ENCODE measurements at regions not wholly inside any gene's neighbourhood (a gene's known extent, or its start where the extent isn't known, plus 50 kb on each side); places are given as distances from the start of the nearest gene placed in this dataset.

GRCh38 chr7:112603673-112604072, 122.9 kb downstream of the LSMEM1 start:
- no peak for DNase-seq (ENCODE audit: low spot score in 2 of 2)
- intact Hi-C loops (cut with DNase I; ENCODE audit: low total_unique reads): no loop called here
- TF ChIP-seq POLR2A (IDR thresholded peaks at IDR 0.05): no peak
- TF ChIP-seq, protein P1, sequence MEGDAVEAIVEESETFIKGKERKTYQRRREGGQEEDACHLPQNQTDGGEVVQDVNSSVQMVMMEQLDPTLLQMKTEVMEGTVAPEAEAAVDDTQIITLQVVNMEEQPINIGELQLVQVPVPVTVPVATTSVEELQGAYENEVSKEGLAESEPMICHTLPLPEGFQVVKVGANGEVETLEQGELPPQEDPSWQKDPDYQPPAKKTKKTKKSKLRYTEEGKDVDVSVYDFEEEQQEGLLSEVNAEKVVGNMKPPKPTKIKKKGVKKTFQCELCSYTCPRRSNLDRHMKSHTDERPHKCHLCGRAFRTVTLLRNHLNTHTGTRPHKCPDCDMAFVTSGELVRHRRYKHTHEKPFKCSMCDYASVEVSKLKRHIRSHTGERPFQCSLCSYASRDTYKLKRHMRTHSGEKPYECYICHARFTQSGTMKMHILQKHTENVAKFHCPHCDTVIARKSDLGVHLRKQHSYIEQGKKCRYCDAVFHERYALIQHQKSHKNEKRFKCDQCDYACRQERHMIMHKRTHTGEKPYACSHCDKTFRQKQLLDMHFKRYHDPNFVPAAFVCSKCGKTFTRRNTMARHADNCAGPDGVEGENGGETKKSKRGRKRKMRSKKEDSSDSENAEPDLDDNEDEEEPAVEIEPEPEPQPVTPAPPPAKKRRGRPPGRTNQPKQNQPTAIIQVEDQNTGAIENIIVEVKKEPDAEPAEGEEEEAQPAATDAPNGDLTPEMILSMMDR (IDR thresholded peaks at IDR 0.05): no peak
- no peak overlapping the region for H3K4me3 ChIP-seq (ENCODE audit: low read depth, poor library complexity, severe bottlenecking)
- 50 to 70% methylated on average over 1 of the region's 1 CpG for WGBS, 2 donors

DNA sequence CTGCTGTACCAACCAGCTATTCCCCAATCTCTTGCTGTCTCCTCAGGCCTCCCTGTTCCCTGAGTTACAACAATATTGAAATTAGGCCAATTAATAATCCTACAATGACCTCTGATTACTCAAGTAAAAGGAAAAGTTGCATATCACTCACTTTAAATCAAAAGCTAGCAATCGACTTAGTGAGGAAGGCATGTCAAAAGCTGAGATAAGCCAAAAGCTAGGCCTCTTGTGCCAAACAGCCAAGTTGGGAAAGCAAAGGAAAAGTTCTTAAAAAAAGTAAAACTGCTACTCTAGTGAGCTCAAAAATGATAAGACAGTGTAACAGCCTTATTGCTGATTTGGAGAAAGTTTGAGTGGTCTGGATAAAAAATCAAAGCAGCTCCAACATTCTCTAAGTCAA, 129.8 kb downstream of the LSMEM1 start:
- WGBS, 2 donors: 40 to 41% methylated on average over 1 of the region's 1 CpG
- intact Hi-C loops (cut with DNase I; ENCODE audit: low total_unique reads): no loop called here
- no peak for TF ChIP-seq POLR2A (IDR thresholded peaks at IDR 0.05)
- TF ChIP-seq, protein P1 (IDR thresholded peaks at IDR 0.05): no peak
- no peak overlapping the region for H3K4me3 ChIP-seq (ENCODE audit: low read depth, poor library complexity, severe bottlenecking)
- no peak for DNase-seq (ENCODE audit: low spot score in 2 of 2)

DNA sequence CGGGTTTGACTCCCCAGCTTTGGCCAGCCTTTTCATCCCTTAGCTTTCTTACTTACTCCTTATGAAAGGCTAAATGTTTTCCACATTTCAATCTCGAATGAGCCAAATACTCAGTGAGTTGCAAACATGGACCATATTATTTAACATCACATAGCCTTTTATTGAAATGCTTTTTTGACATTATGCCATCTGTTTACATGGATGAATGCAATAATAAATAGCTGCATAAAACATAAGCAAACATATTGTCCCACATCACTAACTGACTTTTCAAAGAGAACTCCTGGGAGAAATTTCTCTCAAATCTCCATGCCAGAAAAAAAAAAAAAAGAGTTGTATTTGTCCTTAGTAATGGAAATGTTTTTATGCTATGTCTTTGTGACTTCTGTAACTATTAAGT, 134.9 kb downstream of the LSMEM1 start:
- no peak for DNase-seq (ENCODE audit: low spot score in 2 of 2)
- TF ChIP-seq, protein P1 (IDR thresholded peaks at IDR 0.05): no peak
- TF ChIP-seq POLR2A (IDR thresholded peaks at IDR 0.05): no peak
- no peak overlapping the region for H3K4me3 ChIP-seq (ENCODE audit: low read depth, poor library complexity, severe bottlenecking)
- intact Hi-C loops (cut with DNase I; ENCODE audit: low total_unique reads): no loop called here
- 72 to 74% methylated on average over 2 of the region's 2 CpGs for WGBS, 2 donors

DNA sequence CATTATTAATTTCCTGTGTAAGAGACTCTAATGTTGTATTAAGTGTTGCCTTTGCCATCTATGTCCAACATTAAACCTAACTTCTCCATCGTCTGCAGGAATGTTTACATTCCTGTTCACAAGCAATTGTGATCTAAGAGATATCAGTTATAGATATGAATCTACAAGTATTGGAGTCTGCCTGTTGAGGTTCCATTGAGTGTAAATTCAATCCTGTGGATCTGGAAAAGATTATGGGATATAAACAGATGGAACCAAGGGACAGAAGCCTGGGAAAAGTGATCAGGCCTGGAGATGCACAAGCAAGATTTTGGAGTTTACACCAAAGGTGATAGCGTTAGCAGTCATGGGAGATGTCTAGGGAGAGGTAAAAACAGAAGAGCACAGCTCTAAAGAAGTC, 135.5 kb downstream of the LSMEM1 start:
- intact Hi-C loops (cut with DNase I; ENCODE audit: low total_unique reads): no loop called here
- TF ChIP-seq, protein P1 (IDR thresholded peaks at IDR 0.05): no peak
- no peak for TF ChIP-seq POLR2A (IDR thresholded peaks at IDR 0.05)
- no peak for DNase-seq (ENCODE audit: low spot score in 2 of 2)
- no peak overlapping the region for H3K4me3 ChIP-seq (ENCODE audit: low read depth, poor library complexity, severe bottlenecking)
- 72% methylated on average over 2 of the region's 2 CpGs for WGBS, 2 donors

- DNase-seq (ENCODE audit: low spot score in 2 of 2): no peak
- no peak for TF ChIP-seq POLR2A (IDR thresholded peaks at IDR 0.05)
- TF ChIP-seq, protein P1 (IDR thresholded peaks at IDR 0.05): no peak
- intact Hi-C loops (cut with DNase I; ENCODE audit: low total_unique reads): no loop called here
- no peak overlapping the region for H3K4me3 ChIP-seq (ENCODE audit: low read depth, poor library complexity, severe bottlenecking)
These were observed 138.6 kb downstream of the LSMEM1 start for GRCh38 chr7:112619343-112619742.

DNA sequence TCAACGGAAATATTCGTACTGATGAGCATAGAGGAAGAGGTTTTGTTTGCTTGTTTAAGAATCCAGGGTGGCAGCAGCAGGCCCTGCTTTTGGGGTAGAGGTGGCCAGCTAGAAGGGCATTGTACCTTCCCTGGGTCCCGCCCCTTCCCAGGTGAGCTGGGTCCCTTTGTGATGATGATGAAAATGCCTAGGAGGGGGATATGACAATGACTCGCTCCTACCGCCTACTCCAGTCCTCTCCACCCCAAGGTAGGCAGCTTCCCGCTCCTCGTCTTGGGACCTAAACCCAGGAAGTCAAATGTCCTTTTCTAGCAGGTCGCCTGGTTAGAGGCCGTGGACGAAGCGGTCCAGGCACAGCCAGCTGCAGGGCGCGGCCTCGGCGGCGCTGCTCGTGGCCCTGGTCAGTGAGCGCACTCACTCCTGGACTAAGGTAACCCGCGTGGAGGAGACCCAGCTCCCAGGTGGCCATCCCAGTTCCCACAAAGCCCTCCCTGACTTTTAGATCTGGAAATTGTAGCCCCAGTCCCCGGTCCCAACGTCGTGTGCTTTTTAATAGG, 141.4 kb downstream of the LSMEM1 start:
- H3K4me3 ChIP-seq (ENCODE audit: low read depth, poor library complexity, severe bottlenecking): no peak overlapping the region
- WGBS, 2 donors: 88 to 94% methylated on average over 23 of the region's 23 CpGs
- intact Hi-C loops (cut with DNase I; ENCODE audit: low total_unique reads): no loop called here
- DNase-seq (ENCODE audit: low spot score in 2 of 2): no peak
- TF ChIP-seq POLR2A (IDR thresholded peaks at IDR 0.05): no peak
- TF ChIP-seq, protein P1 (IDR thresholded peaks at IDR 0.05): no peak

All from lower leg skin (tissue), 4 donors.